ENCODE measurements at regions not wholly inside any gene's neighbourhood (a gene's known extent, or its start where the extent isn't known, plus 50 kb on each side); places are given as distances from the start of the nearest gene placed in this dataset.

DNA sequence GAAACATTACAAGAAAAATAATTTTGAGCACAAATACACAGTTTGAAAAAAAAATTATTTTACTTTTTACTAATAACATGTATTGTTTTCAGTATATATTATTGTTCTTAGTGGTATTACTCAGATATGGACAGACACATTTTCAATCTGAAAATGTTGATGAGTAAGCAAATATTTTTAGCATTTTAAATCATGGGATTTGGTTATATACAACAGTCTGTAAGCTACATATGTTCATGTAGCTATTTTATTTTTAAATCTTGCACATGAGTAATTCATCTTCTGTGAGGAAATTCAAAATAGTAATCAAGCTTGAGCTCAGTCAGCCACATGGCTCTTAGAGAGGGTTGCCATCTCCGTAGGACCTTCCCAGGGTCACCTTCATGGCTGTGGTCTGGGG lies 471.9 kb downstream of the QKI start:
- TF ChIP-seq, protein P1, sequence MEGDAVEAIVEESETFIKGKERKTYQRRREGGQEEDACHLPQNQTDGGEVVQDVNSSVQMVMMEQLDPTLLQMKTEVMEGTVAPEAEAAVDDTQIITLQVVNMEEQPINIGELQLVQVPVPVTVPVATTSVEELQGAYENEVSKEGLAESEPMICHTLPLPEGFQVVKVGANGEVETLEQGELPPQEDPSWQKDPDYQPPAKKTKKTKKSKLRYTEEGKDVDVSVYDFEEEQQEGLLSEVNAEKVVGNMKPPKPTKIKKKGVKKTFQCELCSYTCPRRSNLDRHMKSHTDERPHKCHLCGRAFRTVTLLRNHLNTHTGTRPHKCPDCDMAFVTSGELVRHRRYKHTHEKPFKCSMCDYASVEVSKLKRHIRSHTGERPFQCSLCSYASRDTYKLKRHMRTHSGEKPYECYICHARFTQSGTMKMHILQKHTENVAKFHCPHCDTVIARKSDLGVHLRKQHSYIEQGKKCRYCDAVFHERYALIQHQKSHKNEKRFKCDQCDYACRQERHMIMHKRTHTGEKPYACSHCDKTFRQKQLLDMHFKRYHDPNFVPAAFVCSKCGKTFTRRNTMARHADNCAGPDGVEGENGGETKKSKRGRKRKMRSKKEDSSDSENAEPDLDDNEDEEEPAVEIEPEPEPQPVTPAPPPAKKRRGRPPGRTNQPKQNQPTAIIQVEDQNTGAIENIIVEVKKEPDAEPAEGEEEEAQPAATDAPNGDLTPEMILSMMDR (IDR thresholded peaks at IDR 0.05) = no peak
- TF ChIP-seq POLR2A (IDR thresholded peaks at IDR 0.05; ENCODE audit: low read depth) (no peak), POLR2AphosphoS5 (IDR thresholded peaks at IDR 0.05) (no peak), EP300 (IDR thresholded peaks at IDR 0.05) (no peak)

Data from esophagus muscularis mucosa (tissue), 4 donors.